H1 (cell line): ENCODE measurements at regions not wholly inside any gene's neighbourhood (a gene's known extent, or its start where the extent isn't known, plus 50 kb on each side); places are given as distances from the start of the nearest gene placed in this dataset.
"Not testable (repeated sequence)": the region's sequence is repeated elsewhere in the genome, so short reads cannot be mapped to it uniquely, and the experiment has no call there.

Source experiments
- CTCF ChIA-PET: fragments of 300-600 bp; sonication (Branson Sonifier 250); formaldehyde crosslinking; loops from one replicate; lab custom pipeline; 2021; ENCODE audit not compliant: partially characterized antibody; lab: Charles Lee
- POLR2A ChIA-PET: fragments of 300-600 bp; sonication (Branson Sonifier 250); formaldehyde crosslinking; loops from one replicate; lab custom pipeline; 2021; ENCODE audit warnings: inconsistent platforms; ENCODE audit not compliant: partially characterized antibody; lab: Charles Lee
- DNase-seq, 2 experiments: peaks; one replicate each; pipeline versions ENCODE4 v3.0.0 to v3.0.0-alpha.2; 2010 to 2022; ENCODE audit warnings: low spot score in 2 of 2, low read depth in 1 of 2, mixed read lengths in 1 of 2
- FAIRE-seq: peaks from 2 replicates; lab custom pipeline; 2011; peaks lifted over from hg19 to GRCh38; lab: Jason Lieb, UNC
- H2AFZ ChIP-seq: 2 replicates; pipeline ENCODE4 v1.8.1; 2012; ENCODE audit warnings: low read length, inconsistent platforms
- H2AK5ac ChIP-seq: 2 replicates; pipeline ENCODE4 v1.6.1; 2013; ENCODE audit warnings: low read depth, low read length
- H2BK120ac ChIP-seq: replicated peaks from 2 replicates; pipeline ENCODE3; 2013; ENCODE audit warnings: low read depth, low read length, inconsistent platforms
- H2BK12ac ChIP-seq: 2 replicates; pipeline ENCODE4 v1.6.1; 2013; ENCODE audit warnings: low read depth, low read length
- H2BK15ac ChIP-seq: 2 replicates; pipeline ENCODE4 v1.6.1; 2013; ENCODE audit warnings: low read length
- H2BK20ac ChIP-seq: 2 replicates; pipeline ENCODE4 v1.6.1; 2013; ENCODE audit warnings: low read length
- H2BK5ac ChIP-seq: 2 replicates; pipeline ENCODE4 v1.6.1; 2013; ENCODE audit warnings: low read depth, low read length
- H3K14ac ChIP-seq: 2 replicates; pipeline ENCODE4 v1.6.1; 2013; ENCODE audit warnings: inconsistent platforms; ENCODE audit not compliant: insufficient read length
- H3K18ac ChIP-seq: 2 replicates; pipeline ENCODE4 v1.6.1; 2013; ENCODE audit warnings: low read length; ENCODE audit errors: extremely low read depth
- H3K23ac ChIP-seq: 2 replicates; pipeline ENCODE4 v1.6.1; 2013; ENCODE audit warnings: inconsistent platforms; ENCODE audit not compliant: insufficient read length
- H3K23me2 ChIP-seq: 2 replicates; pipeline ENCODE4 v1.6.1; 2013; ENCODE audit warnings: low read depth, low read length
- H3K27ac ChIP-seq: 2 replicates; pipeline ENCODE4 v1.6.1; 2011; ENCODE audit warnings: low read depth, low read length, inconsistent platforms
- H3K27me3 ChIP-seq, 4 experiments: replicated peaks in 1 of 4; 1 replicate in 1 of 4; 2 replicates in 3 of 4; pipeline versions ENCODE4 v1.6.1 to v1.8.1; 2011 to 2013; ENCODE audit warnings: low read length in 3 of 4, mild to moderate bottlenecking in 3 of 4, inconsistent platforms in 2 of 4, mixed read lengths in 2 of 4, moderate library complexity in 1 of 4; ENCODE audit not compliant: control insufficient read depth in 3 of 4, insufficient read depth in 3 of 4; ENCODE audit errors: extremely low read depth in 1 of 4
- H3K36me3 ChIP-seq, 4 experiments: 2 replicates each; pipeline versions ENCODE4 v1.6.1 to v1.8.1; 2011 to 2013; ENCODE audit warnings: mild to moderate bottlenecking in 4 of 4, low read length in 3 of 4, moderate library complexity in 2 of 4, control low read depth in 1 of 4, inconsistent platforms in 1 of 4; ENCODE audit not compliant: insufficient read depth in 4 of 4, control insufficient read depth in 2 of 4
- H3K4ac ChIP-seq: replicated peaks from 2 replicates; pipeline ENCODE3; 2013; ENCODE audit warnings: low read length, low read depth, mixed read lengths, inconsistent platforms; ENCODE audit not compliant: insufficient read length
- H3K4me1 ChIP-seq, 4 experiments: replicated peaks in 1 of 4; 1 replicate in 1 of 4; 2 replicates in 3 of 4; pipeline versions ENCODE4 v1.6.1 to v1.8.1; 2011 to 2013; ENCODE audit warnings: low read length in 3 of 4, inconsistent platforms in 2 of 4, mixed read lengths in 1 of 4; ENCODE audit not compliant: insufficient read depth in 4 of 4, control insufficient read depth in 3 of 4
- H3K4me2 ChIP-seq, 2 experiments: 2 replicates each; pipeline versions ENCODE4 v1.6.1 to v1.8.1; 2011 to 2013; ENCODE audit warnings: low read depth in 2 of 2, low read length in 2 of 2, control low read depth in 1 of 2, inconsistent platforms in 1 of 2, mild to moderate bottlenecking in 1 of 2; ENCODE audit not compliant: insufficient read depth in 1 of 2
- H3K4me3 ChIP-seq, 4 experiments: fragments of 200-600, 300-600 bp in 1 of 4; sonication (generic), shearing (Covaris generic), sonication (Bioruptor Twin) in 1 of 4; 2 replicates each; pipeline versions ENCODE4 v1.5.1 to v1.8.1; 2011 to 2016; ENCODE audit warnings: low read length in 4 of 4, low read depth in 3 of 4, control low read depth in 2 of 4, inconsistent platforms in 2 of 4, mild to moderate bottlenecking in 2 of 4, mixed read lengths in 1 of 4, moderate library complexity in 1 of 4; ENCODE audit not compliant: insufficient read depth in 2 of 4; ENCODE audit errors: extremely low read depth in 1 of 4
- H3K56ac ChIP-seq: replicated peaks from 2 replicates; pipeline ENCODE3; 2013; ENCODE audit warnings: low read depth, mild to moderate bottlenecking, mixed read lengths, low read length, inconsistent platforms; ENCODE audit not compliant: insufficient read length
- H3K79me1 ChIP-seq: 2 replicates; pipeline ENCODE4 v1.6.1; 2013; ENCODE audit warnings: low read depth, low read length, control low read depth
- H3K79me2 ChIP-seq, 2 experiments: 2 replicates each; pipeline versions ENCODE4 v1.6.1 to v1.8.1; 2012 to 2013; ENCODE audit warnings: low read length in 2 of 2, mild to moderate bottlenecking in 2 of 2, inconsistent platforms in 1 of 2; ENCODE audit not compliant: insufficient read depth in 2 of 2, control insufficient read depth in 1 of 2
- H3K9ac ChIP-seq, 4 experiments: replicated peaks in 1 of 4; 1 replicate in 1 of 4; 2 replicates in 3 of 4; pipeline versions ENCODE4 v1.6.1 to v1.8.1; 2011 to 2013; ENCODE audit warnings: low read depth in 3 of 4, low read length in 3 of 4, control low read depth in 2 of 4, mild to moderate bottlenecking in 2 of 4, moderate library complexity in 2 of 4, inconsistent platforms in 1 of 4; ENCODE audit errors: extremely low read depth in 1 of 4
- H3K9me3 ChIP-seq, 2 experiments: 2 replicates each; pipeline versions ENCODE4 v1.6.1 to v1.8.1; 2012 to 2013; ENCODE audit warnings: mild to moderate bottlenecking in 2 of 2, moderate library complexity in 2 of 2, control low read depth in 1 of 2, inconsistent platforms in 1 of 2, low read depth in 1 of 2, low read length in 1 of 2, mixed read lengths in 1 of 2; ENCODE audit not compliant: insufficient read depth in 2 of 2
- H4K20me1 ChIP-seq, 2 experiments: replicated peaks in 1 of 2; 2 replicates each; pipeline versions ENCODE3 to v1.8.1; 2011 to 2013; ENCODE audit warnings: inconsistent platforms in 2 of 2, low read length in 2 of 2, mild to moderate bottlenecking in 1 of 2; ENCODE audit not compliant: insufficient read depth in 2 of 2, control insufficient read depth in 1 of 2
- H4K5ac ChIP-seq: 2 replicates; pipeline ENCODE4 v1.6.1; 2013; ENCODE audit warnings: low read length, low read depth, mixed read lengths, inconsistent platforms; ENCODE audit not compliant: insufficient read length
- H4K8ac ChIP-seq: 2 replicates; pipeline ENCODE4 v1.8.0; 2013; ENCODE audit warnings: mild to moderate bottlenecking, moderate library complexity, low read length, inconsistent platforms; ENCODE audit not compliant: insufficient read depth; ENCODE audit errors: extremely low read depth
- H4K91ac ChIP-seq: replicated peaks from 2 replicates; pipeline ENCODE3; 2013; ENCODE audit warnings: low read length, mixed read lengths, inconsistent platforms; ENCODE audit not compliant: insufficient read length
- CHD2 ChIP-seq: IDR thresholded peaks from 2 replicates; pipeline ENCODE4 v1.6.1; 2012; ENCODE audit warnings: low read length, improper control_type of control experiment
- RFX5 ChIP-seq: IDR thresholded peaks from 2 replicates; pipeline ENCODE4 v1.6.1; 2011; ENCODE audit warnings: low read depth, low read length, improper control_type of control experiment, borderline replicate concordance
- SP2 ChIP-seq: IDR thresholded peaks from 2 replicates; pipeline ENCODE4 v1.6.1; 2012; ENCODE audit warnings: mild to moderate bottlenecking, low read length, inconsistent platforms
- WGBS, 2 experiments: shearing (Covaris generic) in 1 of 2; methylation state at CpG; one replicate each; pipeline versions ENCODE4 v1.1.6 to v1.1.7; 2013 to 2015; ENCODE audit warnings: low lambda C conversion rate in 2 of 2, mixed read lengths in 2 of 2, inconsistent platforms in 1 of 2, low coverage in 1 of 2, missing lambda C conversion rate in 1 of 2; ENCODE audit not compliant: insufficient replicate concordance in 2 of 2, insufficient coverage in 1 of 2, insufficient read length in 1 of 2; ENCODE audit errors: extremely low coverage in 1 of 2, missing lambda C conversion rate in 1 of 2; 5-methylcytosine and 5-hydroxymethylcytosine counted together

DNA sequence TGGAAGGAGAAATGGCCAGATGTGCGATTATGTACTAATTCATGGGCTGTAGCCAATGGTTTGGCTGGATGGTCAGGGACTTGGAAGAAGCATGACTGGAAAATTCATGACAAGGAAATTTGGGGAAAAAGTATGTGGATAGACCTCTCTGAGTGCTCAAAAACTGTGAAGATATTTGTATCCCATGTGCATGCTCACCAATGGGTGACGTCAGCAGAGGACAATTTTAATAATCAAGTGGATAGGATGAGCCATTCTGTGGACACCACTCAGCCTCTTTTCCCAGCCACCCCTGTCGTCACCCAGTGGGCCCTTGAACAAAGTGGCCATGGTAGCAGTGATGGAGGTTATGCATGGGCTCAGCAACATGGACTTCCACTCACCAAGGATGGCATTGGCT is 490.9 kb upstream of the CBLB start:
- Histone ChIP-seq H3K4me2 (no peak overlapping the region), H4K5ac (no peak overlapping the region), H2AFZ (no peak overlapping the region), H2BK120ac (no peak overlapping the region), H3K9ac (no peak overlapping the region), H2BK5ac (no peak overlapping the region), H3K79me2 (no peaks in the 10 kb centered on the region), H3K23ac (no peak overlapping the region), H4K8ac (no peak overlapping the region), H3K4ac (no peak overlapping the region), H2BK12ac (no peak overlapping the region), H2BK20ac (no peak overlapping the region), H3K79me1 (no peaks in the 10 kb centered on the region), H3K27me3 (no peaks in the 10 kb centered on the region), H4K91ac (no peak overlapping the region), H2AK5ac (no peak overlapping the region), H3K4me1 (no peaks in the 10 kb centered on the region), H3K56ac (no peak overlapping the region), H2BK15ac (no peak overlapping the region), H4K20me1 (no peaks in the 10 kb centered on the region), H3K4me3 (no peak overlapping the region), H3K36me3 (no peaks in the 10 kb centered on the region; a peak in 1 of 8 replicates), H3K18ac (no peak overlapping the region), H3K27ac (no peak overlapping the region), H3K9me3 (no peaks in the 10 kb centered on the region), H3K23me2 (no peaks in the 10 kb centered on the region)
- 92% methylated on average over 3 of the region's 3 CpGs; no CpG with 5 or more reads in 1 of the 2 experiments for WGBS, 2 experiments
- POLR2A ChIA-PET: no interaction called here
- CTCF ChIA-PET: no interaction called here
- FAIRE-seq: no peak
- no peak for DNase-seq
- TF ChIP-seq SP2: no peak
- no peak for TF ChIP-seq RFX5
- TF ChIP-seq CHD2: no peak
- TF ChIP-seq, all 59 proteins: peak for 0
- H3K14ac ChIP-seq: no peak overlapping the region

DNA sequence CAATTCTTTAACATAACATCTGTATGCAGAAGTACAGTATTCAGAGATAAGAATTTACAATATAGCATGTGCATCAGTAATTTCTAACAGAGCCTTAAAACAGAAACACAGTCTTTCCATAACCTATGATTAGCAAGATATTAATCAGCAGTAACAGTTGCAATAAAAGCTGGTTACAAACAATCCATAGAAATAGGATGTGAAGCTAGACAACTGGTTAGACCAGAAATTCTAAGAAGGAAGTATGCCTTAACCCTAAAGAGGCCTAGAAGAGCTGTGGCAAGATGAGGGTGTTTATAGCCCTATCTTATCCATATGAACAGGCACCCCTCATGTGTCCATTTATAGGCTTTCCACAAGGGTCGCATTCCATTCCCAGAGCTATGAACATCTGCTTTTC is 492.1 kb upstream of the CBLB start:
- FAIRE-seq, DNase-seq, H3K18ac ChIP-seq, H3K27ac ChIP-seq, H4K8ac ChIP-seq, H3K4ac ChIP-seq, H3K9me3 ChIP-seq, H3K79me2 ChIP-seq, H3K4me3 ChIP-seq, H2BK20ac ChIP-seq, H3K27me3 ChIP-seq, H3K23ac ChIP-seq, H3K4me2 ChIP-seq, H4K5ac ChIP-seq, H2BK120ac ChIP-seq, H3K36me3 ChIP-seq, H3K9ac ChIP-seq, H3K56ac ChIP-seq, H2AFZ ChIP-seq, H3K79me1 ChIP-seq, POLR2A ChIA-PET, H3K23me2 ChIP-seq, H4K20me1 ChIP-seq, H2AK5ac ChIP-seq, H3K14ac ChIP-seq, H3K4me1 ChIP-seq, H2BK15ac ChIP-seq, H2BK5ac ChIP-seq, H4K91ac ChIP-seq, H2BK12ac ChIP-seq: not testable (repeated sequence)
- 91% methylated on average over 1 of the region's 1 CpG; no CpG with 5 or more reads in 1 of the 2 experiments for WGBS, 2 experiments
- CTCF ChIA-PET: interaction anchor here (1.1 to 1.9 kb wide), 3 partner anchors 12 to 756 kb away, joined by 3 to 6 read pairs (median 4); no protein-coding TSS in a partner anchor
